HEK293 (cell line): ENCODE measurements at regions not wholly inside any gene's neighbourhood (a gene's known extent, or its start where the extent isn't known, plus 50 kb on each side); places are given as distances from the start of the nearest gene placed in this dataset.

ENCODE experiments used
- ZNF621 ChIP-seq: fragments of 450-650 bp; formaldehyde crosslinking; IDR thresholded peaks from 2 replicates; pipeline ENCODE4 v1.5.1; 2017; ENCODE audit warnings: missing biosample characterization, missing genetic modification characterization
- TF ChIP-seq, protein P1 (sequence below): IDR thresholded peaks from 2 replicates; pipeline ENCODE4 v1.6.1; 2011; ENCODE audit warnings: mild to moderate bottlenecking, low read depth, low read length, borderline replicate concordance
- TF ChIP-seq, protein P2 (sequence below): fragments of 450-650 bp; formaldehyde crosslinking; IDR thresholded peaks from 2 replicates; pipeline ENCODE4 v1.5.1; 2016; ENCODE audit warnings: missing biosample characterization, missing genetic modification characterization

DNA sequence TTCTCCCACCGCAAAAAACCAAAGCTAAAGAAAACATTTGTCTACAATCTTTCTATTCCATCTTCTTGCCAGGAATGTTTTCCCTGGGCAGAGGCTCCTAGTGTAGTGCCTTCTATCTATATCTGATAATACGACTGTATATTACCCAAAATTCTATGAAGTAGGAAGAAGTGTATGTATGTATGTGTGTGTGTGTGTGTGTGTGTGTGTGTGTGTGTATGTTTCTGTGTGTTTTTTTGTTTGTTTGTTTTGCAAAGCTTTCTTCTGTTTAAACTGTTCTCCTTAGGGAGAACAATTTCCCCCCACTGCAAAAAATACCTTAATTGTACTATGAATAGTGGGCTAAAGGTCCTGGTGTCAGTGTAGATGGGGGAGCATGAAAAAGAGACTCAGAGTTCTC, 312.6 kb upstream of the CITED2 start:
- TF ChIP-seq, protein P1, sequence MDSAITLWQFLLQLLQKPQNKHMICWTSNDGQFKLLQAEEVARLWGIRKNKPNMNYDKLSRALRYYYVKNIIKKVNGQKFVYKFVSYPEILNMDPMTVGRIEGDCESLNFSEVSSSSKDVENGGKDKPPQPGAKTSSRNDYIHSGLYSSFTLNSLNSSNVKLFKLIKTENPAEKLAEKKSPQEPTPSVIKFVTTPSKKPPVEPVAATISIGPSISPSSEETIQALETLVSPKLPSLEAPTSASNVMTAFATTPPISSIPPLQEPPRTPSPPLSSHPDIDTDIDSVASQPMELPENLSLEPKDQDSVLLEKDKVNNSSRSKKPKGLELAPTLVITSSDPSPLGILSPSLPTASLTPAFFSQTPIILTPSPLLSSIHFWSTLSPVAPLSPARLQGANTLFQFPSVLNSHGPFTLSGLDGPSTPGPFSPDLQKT: no peak
- TF ChIP-seq, protein P2, sequence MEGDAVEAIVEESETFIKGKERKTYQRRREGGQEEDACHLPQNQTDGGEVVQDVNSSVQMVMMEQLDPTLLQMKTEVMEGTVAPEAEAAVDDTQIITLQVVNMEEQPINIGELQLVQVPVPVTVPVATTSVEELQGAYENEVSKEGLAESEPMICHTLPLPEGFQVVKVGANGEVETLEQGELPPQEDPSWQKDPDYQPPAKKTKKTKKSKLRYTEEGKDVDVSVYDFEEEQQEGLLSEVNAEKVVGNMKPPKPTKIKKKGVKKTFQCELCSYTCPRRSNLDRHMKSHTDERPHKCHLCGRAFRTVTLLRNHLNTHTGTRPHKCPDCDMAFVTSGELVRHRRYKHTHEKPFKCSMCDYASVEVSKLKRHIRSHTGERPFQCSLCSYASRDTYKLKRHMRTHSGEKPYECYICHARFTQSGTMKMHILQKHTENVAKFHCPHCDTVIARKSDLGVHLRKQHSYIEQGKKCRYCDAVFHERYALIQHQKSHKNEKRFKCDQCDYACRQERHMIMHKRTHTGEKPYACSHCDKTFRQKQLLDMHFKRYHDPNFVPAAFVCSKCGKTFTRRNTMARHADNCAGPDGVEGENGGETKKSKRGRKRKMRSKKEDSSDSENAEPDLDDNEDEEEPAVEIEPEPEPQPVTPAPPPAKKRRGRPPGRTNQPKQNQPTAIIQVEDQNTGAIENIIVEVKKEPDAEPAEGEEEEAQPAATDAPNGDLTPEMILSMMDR (tag by site-specific recombination): no peak
- TF ChIP-seq ZNF621: no peak
